ENCODE measurements at regions not wholly inside any gene's neighbourhood (a gene's known extent, or its start where the extent isn't known, plus 50 kb on each side); places are given as distances from the start of the nearest gene placed in this dataset.

DNA sequence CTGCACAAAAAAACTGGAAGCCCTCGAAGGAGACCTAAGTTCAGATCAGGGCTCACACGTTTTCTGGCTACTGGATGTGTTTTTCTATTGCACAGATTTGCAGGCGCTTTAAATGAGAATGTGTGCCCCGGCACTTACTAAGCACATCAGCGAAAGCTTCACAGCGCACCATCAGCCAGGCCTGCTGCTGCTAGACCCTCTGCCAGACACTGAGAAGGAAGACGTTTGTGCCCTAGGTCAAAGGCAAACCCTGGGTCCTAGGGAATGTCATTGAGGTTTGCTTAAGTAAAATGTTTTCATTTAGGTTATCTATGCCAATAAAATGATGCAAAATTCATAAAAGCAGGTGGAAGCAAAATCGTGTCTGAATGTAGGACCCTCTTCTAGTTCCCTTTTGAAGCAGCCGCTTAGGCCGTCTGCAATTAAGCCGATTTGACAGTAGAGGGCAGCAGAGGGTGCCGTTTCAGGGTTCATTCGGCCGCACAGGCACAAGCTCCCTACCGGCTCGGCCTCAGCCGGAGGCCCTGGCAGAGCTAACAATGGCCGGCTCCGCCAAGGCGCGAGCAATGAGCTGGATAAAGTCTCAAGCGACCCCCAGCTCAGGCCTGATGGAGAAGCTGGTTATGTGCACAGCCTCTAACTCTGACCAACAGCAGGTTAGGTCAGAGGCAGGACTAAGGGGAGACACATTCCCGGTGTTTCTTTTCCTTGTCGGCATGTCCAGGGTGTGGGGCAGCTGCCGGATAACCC lies 107.2 kb upstream of the FOXA2 start:
- no peak overlapping the region for H3K4me3 Mint-ChIP-seq
- H3K4me1 Mint-ChIP-seq, result peaks cover 0 to 4% of the 10 kb centered on the region in 2 experiments; a peak in 1 of 4 replicates
- no peak overlapping the region for H4K91ac ChIP-seq (ENCODE audit: insufficient read length, low read depth, low read length)
- no peak overlapping the region for H3K18ac ChIP-seq (ENCODE audit: insufficient read length, low read depth, low read length)
- H3K36me3 Mint-ChIP-seq (ENCODE audit: insufficient read depth in 1 of 3, low read depth in 3 of 3), result peaks cover 0 to 6% (median 0%) of the 10 kb centered on the region in 3 experiments; a peak in 3 of 7 replicates
- H3K4me2 ChIP-seq (ENCODE audit: insufficient read depth, insufficient read length, low read length), result no peak overlapping the region
- no peak overlapping the region for H2BK12ac ChIP-seq (ENCODE audit: insufficient read length, low read depth, low read length)
- no peak overlapping the region for H3K23ac ChIP-seq (ENCODE audit: insufficient read length, low read depth, low read length)
- no peak overlapping the region for H2AK5ac ChIP-seq (ENCODE audit: insufficient read length, low read length)
- peaks cover 3 to 5% of the 10 kb centered on the region in 2 experiments; a peak in 3 of 5 replicates for H3K9me3 Mint-ChIP-seq
- H3K9ac ChIP-seq (ENCODE audit: extremely low read depth, insufficient read length, low read length), result no peak overlapping the region
- H4K20me1 ChIP-seq (ENCODE audit: control insufficient read depth, insufficient read depth, insufficient read length), result no peaks in the 10 kb centered on the region
- H3K56ac ChIP-seq (ENCODE audit: insufficient read length, low read depth, low read length), result no peak overlapping the region
- H3T11ph ChIP-seq (ENCODE audit: low read length), result no peak overlapping the region
- no peaks in the 10 kb centered on the region for H3K79me2 ChIP-seq (ENCODE audit: insufficient read depth, low read length)
- H2AFZ ChIP-seq (ENCODE audit: low read length), result no peak overlapping the region
- no peak overlapping the region for H4K8ac ChIP-seq (replicated peaks; ENCODE audit: insufficient read length, low read depth, low read length)
- H3K79me1 ChIP-seq (ENCODE audit: insufficient read depth, low read depth, low read length, poor library complexity, severe bottlenecking), result no peaks in the 10 kb centered on the region
- no peak overlapping the region for H2BK5ac ChIP-seq (ENCODE audit: insufficient read length, low read length)
- H3K9me3 ChIP-seq (ENCODE audit: control insufficient read depth, low read depth, low read length), result peaks cover 5% of the 10 kb centered on the region
- no CpG with 5 or more reads among the region's 25 CpGs for WGBS (ENCODE audit: extremely low coverage, insufficient read length, low lambda C conversion rate)
- no peak overlapping the region for H3K4ac ChIP-seq (ENCODE audit: low read depth, low read length)
- no peak overlapping the region for H3K27ac ChIP-seq (ENCODE audit: insufficient read length, low read depth, low read length)
- H3K23me2 ChIP-seq (ENCODE audit: insufficient read length, low read depth, low read length, poor library complexity, severe bottlenecking), result no peaks in the 10 kb centered on the region
- no peaks in the 10 kb centered on the region for H3K4me1 ChIP-seq (ENCODE audit: insufficient read depth, low read length)
- TF ChIP-seq, protein P1, sequence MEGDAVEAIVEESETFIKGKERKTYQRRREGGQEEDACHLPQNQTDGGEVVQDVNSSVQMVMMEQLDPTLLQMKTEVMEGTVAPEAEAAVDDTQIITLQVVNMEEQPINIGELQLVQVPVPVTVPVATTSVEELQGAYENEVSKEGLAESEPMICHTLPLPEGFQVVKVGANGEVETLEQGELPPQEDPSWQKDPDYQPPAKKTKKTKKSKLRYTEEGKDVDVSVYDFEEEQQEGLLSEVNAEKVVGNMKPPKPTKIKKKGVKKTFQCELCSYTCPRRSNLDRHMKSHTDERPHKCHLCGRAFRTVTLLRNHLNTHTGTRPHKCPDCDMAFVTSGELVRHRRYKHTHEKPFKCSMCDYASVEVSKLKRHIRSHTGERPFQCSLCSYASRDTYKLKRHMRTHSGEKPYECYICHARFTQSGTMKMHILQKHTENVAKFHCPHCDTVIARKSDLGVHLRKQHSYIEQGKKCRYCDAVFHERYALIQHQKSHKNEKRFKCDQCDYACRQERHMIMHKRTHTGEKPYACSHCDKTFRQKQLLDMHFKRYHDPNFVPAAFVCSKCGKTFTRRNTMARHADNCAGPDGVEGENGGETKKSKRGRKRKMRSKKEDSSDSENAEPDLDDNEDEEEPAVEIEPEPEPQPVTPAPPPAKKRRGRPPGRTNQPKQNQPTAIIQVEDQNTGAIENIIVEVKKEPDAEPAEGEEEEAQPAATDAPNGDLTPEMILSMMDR (conservative IDR thresholded peaks at IDR 0.05), result peak; percentile 92
- peak; percentile 84 for DNase-seq
- peaks cover 51% of the 10 kb centered on the region for H3K27me3 Mint-ChIP-seq (ENCODE audit: low read depth)
- H3K27ac Mint-ChIP-seq, result no peak overlapping the region
- H2BK120ac ChIP-seq (ENCODE audit: low read depth, low read length, poor library complexity, severe bottlenecking), result no peak overlapping the region
- H4K5ac ChIP-seq (ENCODE audit: insufficient read length, low read depth, low read length), result no peak overlapping the region
- H2BK15ac ChIP-seq (ENCODE audit: low read depth, low read length), result no peak overlapping the region
- H2BK20ac ChIP-seq (ENCODE audit: low read depth, low read length, poor library complexity, severe bottlenecking), result no peak overlapping the region
- no peak overlapping the region for H3K14ac ChIP-seq (ENCODE audit: insufficient read depth, low read length)
- H3K27me3 ChIP-seq (ENCODE audit: insufficient read depth, low read length), result no peaks in the 10 kb centered on the region
